ENCODE measurements at regions not wholly inside any gene's neighbourhood (a gene's known extent, or its start where the extent isn't known, plus 50 kb on each side); places are given as distances from the start of the nearest gene placed in this dataset.

GRCh38 chr14:100399052-100399849 lies 76.1 kb downstream of the SLC25A47 start:
- DNase-seq (ENCODE audit: low spot score), result no peak

- no peak for DNase-seq (ENCODE audit: low spot score)
Measured at GRCh38 chr14:100400115-100400514, 77.0 kb downstream of the SLC25A47 start.

GRCh38 chr14:100401031-100401692 lies 78.0 kb downstream of the SLC25A47 start:
- no peak for DNase-seq (ENCODE audit: low spot score)

GRCh38 chr14:100401792-100402191 lies 78.7 kb downstream of the SLC25A47 start:
- no peak for DNase-seq (ENCODE audit: low spot score)

- no peak for DNase-seq (ENCODE audit: low spot score)
Measured at GRCh38 chr14:100402631-100403030, 79.5 kb downstream of the SLC25A47 start.

- no peak for DNase-seq (ENCODE audit: low spot score)
Measured at GRCh38 chr14:100403105-100403504, 80.0 kb downstream of the SLC25A47 start.

- no peak for DNase-seq (ENCODE audit: low spot score)
Measured at GRCh38 chr14:100403802-100404365, 80.7 kb downstream of the SLC25A47 start.

GRCh38 chr14:100404419-100404818 lies 81.3 kb downstream of the SLC25A47 start:
- DNase-seq (ENCODE audit: low spot score), result no peak

GRCh38 chr14:100405760-100406455 lies 82.8 kb downstream of the SLC25A47 start:
- no peak for DNase-seq (ENCODE audit: low spot score)

GRCh38 chr14:100406505-100407131 lies 83.5 kb downstream of the SLC25A47 start:
- DNase-seq (ENCODE audit: low spot score), result no peak

- DNase-seq (ENCODE audit: low spot score), result no peak
Measured at GRCh38 chr14:100407376-100408102, 84.4 kb downstream of the SLC25A47 start.

- DNase-seq (ENCODE audit: low spot score), result no peak
Measured at GRCh38 chr14:100408350-100409002, 85.3 kb downstream of the SLC25A47 start.

GRCh38 chr14:100409003-100409360 lies 85.8 kb downstream of the SLC25A47 start:
- no peak for DNase-seq (ENCODE audit: low spot score)

GRCh38 chr14:100409651-100410050 lies 86.5 kb downstream of the SLC25A47 start:
- DNase-seq (ENCODE audit: low spot score), result no peak

- DNase-seq (ENCODE audit: low spot score), result no peak
Measured at GRCh38 chr14:100410056-100410565, 87.0 kb downstream of the SLC25A47 start.

- DNase-seq (ENCODE audit: low spot score), result no peak
Measured at GRCh38 chr14:100413699-100414098, 90.6 kb downstream of the SLC25A47 start.

- no peak for DNase-seq (ENCODE audit: low spot score)
Measured at GRCh38 chr14:100415226-100415625, 92.1 kb downstream of the SLC25A47 start.

- no peak for DNase-seq (ENCODE audit: low spot score)
Measured at GRCh38 chr14:100416081-100416680, 93.0 kb downstream of the SLC25A47 start.

GRCh38 chr14:100416921-100417860 lies 94.1 kb downstream of the SLC25A47 start:
- no peak for DNase-seq (ENCODE audit: low spot score)

Measured in left forelimb (tissue), 1 donor.